Smooth muscle cell (in vitro differentiated cells): ENCODE measurements at regions not wholly inside any gene's neighbourhood (a gene's known extent, or its start where the extent isn't known, plus 50 kb on each side); places are given as distances from the start of the nearest gene placed in this dataset.

Experiments used
- DNase-seq: peaks from one replicate; lab custom pipeline; 2025; ENCODE audit not compliant: unreplicated experiment; lab: John Stamatoyannopoulos, UW
- H2AFZ ChIP-seq: fragments of 200-600 bp; sonication (generic); 2 replicates; pipeline ENCODE4 v1.6.0; 2016; ENCODE audit warnings: antibody characterized with exemption, low read depth, mild to moderate bottlenecking
- H3F3A ChIP-seq: fragments of 200-600 bp; sonication (generic); 2 replicates; pipeline ENCODE4 v1.6.0; 2017; ENCODE audit warnings: antibody characterized with exemption, low read depth
- H3K27ac ChIP-seq: fragments of 200-600 bp; sonication (generic); 2 replicates; pipeline ENCODE4 v1.5.1; 2016; ENCODE audit warnings: low read depth, mild to moderate bottlenecking
- H3K27me3 ChIP-seq: fragments of 200-600 bp; sonication (generic); 2 replicates; pipeline ENCODE4 v1.6.1; 2016; ENCODE audit warnings: low read depth, mild to moderate bottlenecking
- H3K36me3 ChIP-seq: fragments of 200-600 bp; sonication (generic); 2 replicates; pipeline ENCODE4 v1.5.1; 2016; ENCODE audit warnings: low read depth
- H3K4me1 ChIP-seq: fragments of 200-600 bp; sonication (generic); 2 replicates; pipeline ENCODE4 v1.5.1; 2016; ENCODE audit warnings: low read depth
- H3K4me2 ChIP-seq: fragments of 200-600 bp; sonication (generic); 2 replicates; pipeline ENCODE4 v1.6.0; 2016; ENCODE audit warnings: mild to moderate bottlenecking
- H3K4me3 ChIP-seq: fragments of 200-600 bp; sonication (generic); 2 replicates; pipeline ENCODE4 v1.5.1; 2016; ENCODE audit warnings: mild to moderate bottlenecking
- H3K79me2 ChIP-seq: fragments of 200-600 bp; sonication (generic); 2 replicates; pipeline ENCODE4 v1.6.0; 2016; ENCODE audit warnings: low read depth, mild to moderate bottlenecking
- H3K9ac ChIP-seq: fragments of 200-600 bp; sonication (generic); 2 replicates; pipeline ENCODE4 v1.6.0; 2016; ENCODE audit warnings: low read depth
- H3K9me3 ChIP-seq: fragments of 200-600 bp; sonication (generic); replicated peaks from 2 replicates; pipeline ENCODE4 v1.5.1; 2016; ENCODE audit warnings: low read depth
- H4K20me1 ChIP-seq: fragments of 200-600 bp; sonication (generic); 2 replicates; pipeline ENCODE4 v1.6.0; 2016; ENCODE audit warnings: low read depth
- CTCF ChIP-seq: fragments of 200-600 bp; sonication (generic); IDR thresholded peaks from 2 replicates; pipeline ENCODE4 v1.5.1; 2017; ENCODE audit warnings: borderline replicate concordance, mild to moderate bottlenecking, antibody characterized with exemption; ENCODE audit not compliant: insufficient read depth, poor library complexity, severe bottlenecking
- WGBS: methylation state at CpG from one replicate; pipeline ENCODE4 v1.1.7; 2016; ENCODE audit warnings: low lambda C conversion rate; 5-methylcytosine and 5-hydroxymethylcytosine counted together

- no peak overlapping the region for H3K4me3 ChIP-seq
- no peaks in the 10 kb centered on the region for H3K4me1 ChIP-seq
- no peaks in the 10 kb centered on the region for H3K36me3 ChIP-seq
- no peaks in the 10 kb centered on the region for H3K27me3 ChIP-seq
- no peak overlapping the region for H2AFZ ChIP-seq
- H3K9me3 ChIP-seq = peaks cover 4% of the 10 kb centered on the region
- no peak for TF ChIP-seq CTCF
- H3K27ac ChIP-seq = no peak overlapping the region
- no peak for DNase-seq
- H3K79me2 ChIP-seq = no peaks in the 10 kb centered on the region
- H4K20me1 ChIP-seq = no peaks in the 10 kb centered on the region
- H3K4me2 ChIP-seq = no peak overlapping the region
- 62% methylated on average over 6 of the region's 6 CpGs for WGBS
- H3K9ac ChIP-seq = no peak overlapping the region
- H3F3A ChIP-seq = no peaks in the 10 kb centered on the region
These were observed 476.6 kb upstream of the ROBO1 start for GRCh38 chr3:80244390-80244789.

- no peaks in the 10 kb centered on the region for H3K79me2 ChIP-seq
- H3K4me1 ChIP-seq = no peaks in the 10 kb centered on the region
- no peak overlapping the region for H2AFZ ChIP-seq
- H3K27me3 ChIP-seq = no peaks in the 10 kb centered on the region
- WGBS = 82% methylated on average over 1 of the region's 1 CpG
- no peaks in the 10 kb centered on the region for H4K20me1 ChIP-seq
- no peak overlapping the region for H3K4me3 ChIP-seq
- H3K4me2 ChIP-seq = no peak overlapping the region
- TF ChIP-seq CTCF = no peak
- H3K36me3 ChIP-seq = no peaks in the 10 kb centered on the region
- no peak overlapping the region for H3K9ac ChIP-seq
- no peak overlapping the region for H3K27ac ChIP-seq
- H3F3A ChIP-seq = no peaks in the 10 kb centered on the region
- no peaks in the 10 kb centered on the region for H3K9me3 ChIP-seq
- DNase-seq = no peak
These were observed 474.0 kb upstream of the ROBO1 start for GRCh38 chr3:80241791-80242190.

GRCh38 chr3:80239301-80239700, 471.5 kb upstream of the ROBO1 start:
- Histone ChIP-seq H2AFZ (no peak overlapping the region), H3F3A (no peaks in the 10 kb centered on the region), H3K4me1 (peaks cover 6% of the 10 kb centered on the region), H3K9ac (no peak overlapping the region), H3K27me3 (no peaks in the 10 kb centered on the region), H3K79me2 (no peaks in the 10 kb centered on the region), H4K20me1 (no peaks in the 10 kb centered on the region), H3K4me3 (no peak overlapping the region), H3K27ac (no peak overlapping the region), H3K9me3 (no peaks in the 10 kb centered on the region), H3K4me2 (no peak overlapping the region), H3K36me3 (no peaks in the 10 kb centered on the region)
- no peak for DNase-seq
- no peak for TF ChIP-seq CTCF
- 82% methylated on average over 3 of the region's 3 CpGs for WGBS

GRCh38 chr3:80238606-80239005, 470.8 kb upstream of the ROBO1 start:
- WGBS = 77% methylated on average over 1 of the region's 1 CpG
- H3F3A ChIP-seq = no peaks in the 10 kb centered on the region
- H3K4me2 ChIP-seq = no peak overlapping the region
- no peak overlapping the region for H3K27ac ChIP-seq
- H4K20me1 ChIP-seq = no peaks in the 10 kb centered on the region
- DNase-seq = no peak
- no peak for TF ChIP-seq CTCF
- H3K4me1 ChIP-seq = peaks cover 10% of the 10 kb centered on the region
- H3K9me3 ChIP-seq = no peaks in the 10 kb centered on the region
- no peak overlapping the region for H3K9ac ChIP-seq
- H3K36me3 ChIP-seq = no peaks in the 10 kb centered on the region
- no peak overlapping the region for H2AFZ ChIP-seq
- H3K79me2 ChIP-seq = no peaks in the 10 kb centered on the region
- no peaks in the 10 kb centered on the region for H3K27me3 ChIP-seq
- no peak overlapping the region for H3K4me3 ChIP-seq
